Thyroid gland (tissue), 4 donors: ENCODE measurements at regions not wholly inside any gene's neighbourhood (a gene's known extent, or its start where the extent isn't known, plus 50 kb on each side); places are given as distances from the start of the nearest gene placed in this dataset.

Experiments
- DNase-seq, 2 donors: peaks; one replicate each; pipeline ENCODE4 v3.0.0-alpha.2; 2019
- H3K27ac ChIP-seq, 3 donors: fragments of 200-600 bp; sonication (generic); 1 replicate in 2 of 3; 2 replicates in 1 of 3; pipeline ENCODE4 v1.5.1; 2016 to 2019; ENCODE audit warnings: mild to moderate bottlenecking in 1 of 3, moderate library complexity in 1 of 3
- H3K27me3 ChIP-seq: fragments of 200-600 bp; sonication (generic); one replicate; pipeline ENCODE4 v1.5.1; 2019
- H3K36me3 ChIP-seq, 2 donors: fragments of 200-600 bp; sonication (generic); one replicate each; pipeline ENCODE4 v1.5.1; 2016 to 2019
- H3K4me1 ChIP-seq, 2 donors: fragments of 200-600 bp; sonication (generic); one replicate each; pipeline ENCODE4 v1.5.1; 2017 to 2019
- H3K4me3 ChIP-seq, 3 donors: fragments of 200-600 bp; sonication (generic); replicated peaks in 1 of 3; 1 replicate in 2 of 3; 2 replicates in 1 of 3; pipeline ENCODE4 v1.5.1; 2016; ENCODE audit warnings: mild to moderate bottlenecking in 1 of 3
- H3K9me3 ChIP-seq: fragments of 200-600 bp; sonication (generic); one replicate; pipeline ENCODE4 v1.5.1; 2017
- CTCF ChIP-seq, 6 experiments: fragments of 200-600 bp in 3 of 6; fragments of 450-650 bp in 3 of 6; sonication (generic) in 3 of 6; IDR thresholded peaks; one replicate each; pipeline ENCODE4 v1.5.1; 2016 to 2019; ENCODE audit warnings: antibody characterized with exemption in 6 of 6, mild to moderate bottlenecking in 2 of 6, inconsistent platforms in 1 of 6, moderate library complexity in 1 of 6
- POLR2A ChIP-seq, 2 donors: fragments of 450-650 bp; IDR thresholded peaks; one replicate each; pipeline ENCODE4 v1.6.1; 2017; ENCODE audit warnings: antibody characterized with exemption in 2 of 2, mild to moderate bottlenecking in 2 of 2, moderate library complexity in 1 of 2
- WGBS, 2 donors: methylation state at CpG; one replicate each; pipeline ENCODE4 v1.1.5; 2017; 5-methylcytosine and 5-hydroxymethylcytosine counted together
- intact Hi-C: fragments of 100-400 bp; cut with DNase I; formaldehyde crosslinking; loops from one replicate; pipeline ENCODE4 v1.15.1; 2023

DNA sequence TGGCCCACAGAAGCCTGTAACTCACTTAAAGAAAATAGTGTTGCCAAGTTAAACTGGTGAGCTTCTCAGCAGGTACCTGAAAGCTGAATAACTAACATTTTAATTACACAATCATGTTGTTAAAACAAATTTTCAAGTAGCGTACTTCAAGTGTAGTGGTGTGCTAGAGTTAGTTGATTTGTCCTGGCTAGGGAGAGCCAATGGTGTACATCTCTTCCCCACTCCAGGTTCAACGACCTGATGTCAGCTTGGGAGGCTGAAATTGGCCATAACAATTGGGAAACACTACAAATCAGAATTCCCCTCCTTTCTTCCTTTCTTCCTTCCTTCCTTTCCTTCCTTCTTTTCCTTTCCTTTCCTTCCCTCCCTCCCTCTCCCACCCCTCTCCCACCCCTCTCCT lies 295.3 kb upstream of the SLC24A2 start:
- intact Hi-C loops, result no loop called here
- peak; percentile 57 to 62 for DNase-seq
- Histone ChIP-seq H3K9me3 (no peaks in the 10 kb centered on the region), H3K27me3 (no peaks in the 10 kb centered on the region), H3K4me1 (peaks cover 6 to 7% of the 10 kb centered on the region in 2 donors), H3K4me3 (no peak overlapping the region), H3K27ac (no peak overlapping the region), H3K36me3 (no peaks in the 10 kb centered on the region)
- WGBS, 2 donors, result 19 to 25% methylated on average over 2 of the region's 2 CpGs
- TF ChIP-seq POLR2A (IDR thresholded peaks at IDR 0.05), result no peak
- no peak for TF ChIP-seq CTCF (IDR thresholded peaks at IDR 0.05)

GRCh38 chr9:20083390-20083789 lies 294.6 kb upstream of the SLC24A2 start:
- peaks cover 6 to 7% of the 10 kb centered on the region in 2 donors for H3K4me1 ChIP-seq
- no peak overlapping the region for H3K27ac ChIP-seq
- TF ChIP-seq POLR2A (IDR thresholded peaks at IDR 0.05) (no peak), CTCF (IDR thresholded peaks at IDR 0.05) (no peak)
- 76 to 90% methylated on average over 4 of the region's 4 CpGs for WGBS, 2 donors
- H3K36me3 ChIP-seq, result no peaks in the 10 kb centered on the region
- intact Hi-C loops, result no loop called here
- H3K27me3 ChIP-seq, result no peaks in the 10 kb centered on the region
- no peak for DNase-seq
- no peak overlapping the region for H3K4me3 ChIP-seq
- H3K9me3 ChIP-seq, result no peaks in the 10 kb centered on the region

DNA sequence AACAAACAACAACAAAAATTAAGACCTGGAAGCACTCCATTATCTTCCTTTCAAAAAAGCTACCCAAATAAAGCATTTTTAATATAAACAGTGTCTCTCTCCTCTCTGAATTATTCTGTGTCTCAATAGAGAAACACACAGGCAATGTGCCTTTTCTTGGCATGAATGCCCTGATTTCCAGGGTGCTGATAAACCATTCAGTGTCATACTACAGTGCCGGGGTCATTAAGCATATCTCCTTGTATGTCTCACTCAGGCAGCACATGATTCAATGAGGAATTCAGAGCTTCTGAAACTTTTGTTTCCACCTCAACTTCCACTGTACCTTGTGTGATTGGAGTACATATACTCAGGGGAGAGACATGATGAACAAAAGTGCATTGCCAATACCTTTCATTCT lies 294.0 kb upstream of the SLC24A2 start:
- no peak for TF ChIP-seq POLR2A (IDR thresholded peaks at IDR 0.05)
- no peak for TF ChIP-seq CTCF (IDR thresholded peaks at IDR 0.05)
- no peaks in the 10 kb centered on the region for H3K27me3 ChIP-seq
- no peak for DNase-seq
- no peaks in the 10 kb centered on the region for H3K36me3 ChIP-seq
- H3K9me3 ChIP-seq, result no peaks in the 10 kb centered on the region
- H3K27ac ChIP-seq, result no peak overlapping the region
- H3K4me3 ChIP-seq, result no peak overlapping the region
- H3K4me1 ChIP-seq, result peaks cover 6 to 7% of the 10 kb centered on the region in 2 donors
- WGBS, 2 donors, result 40 to 89% methylated on average over 1 of the region's 1 CpG
- intact Hi-C loops, result no loop called here

DNA sequence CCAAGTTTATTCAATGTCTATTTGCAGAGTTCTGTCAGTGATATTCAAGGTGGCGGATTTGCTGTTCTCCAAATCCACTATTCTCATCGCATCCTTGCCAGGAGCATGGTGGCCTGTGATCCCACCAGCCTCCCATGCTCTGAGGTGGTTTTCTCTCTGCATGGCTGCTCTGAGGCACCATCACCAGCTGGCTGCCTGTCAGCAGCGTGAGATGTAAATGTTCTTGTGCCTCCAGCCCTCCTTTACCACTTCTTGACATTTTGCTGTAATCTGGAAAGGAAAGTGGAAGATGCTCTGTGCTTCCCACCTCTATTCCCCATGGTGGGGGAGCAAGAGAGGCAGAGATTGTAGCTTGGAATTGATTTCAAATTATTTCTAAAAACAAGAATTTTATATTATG lies 293.6 kb upstream of the SLC24A2 start:
- intact Hi-C loops, result no loop called here
- no peak for DNase-seq
- TF ChIP-seq POLR2A (IDR thresholded peaks at IDR 0.05) (no peak), CTCF (IDR thresholded peaks at IDR 0.05) (no peak)
- Histone ChIP-seq H3K9me3 (no peaks in the 10 kb centered on the region), H3K27me3 (no peaks in the 10 kb centered on the region), H3K4me1 (peaks cover 6 to 7% of the 10 kb centered on the region in 2 donors), H3K4me3 (no peak overlapping the region), H3K36me3 (no peaks in the 10 kb centered on the region), H3K27ac (no peak overlapping the region)
- 85 to 90% methylated on average over 3 of the region's 3 CpGs for WGBS, 2 donors

DNA sequence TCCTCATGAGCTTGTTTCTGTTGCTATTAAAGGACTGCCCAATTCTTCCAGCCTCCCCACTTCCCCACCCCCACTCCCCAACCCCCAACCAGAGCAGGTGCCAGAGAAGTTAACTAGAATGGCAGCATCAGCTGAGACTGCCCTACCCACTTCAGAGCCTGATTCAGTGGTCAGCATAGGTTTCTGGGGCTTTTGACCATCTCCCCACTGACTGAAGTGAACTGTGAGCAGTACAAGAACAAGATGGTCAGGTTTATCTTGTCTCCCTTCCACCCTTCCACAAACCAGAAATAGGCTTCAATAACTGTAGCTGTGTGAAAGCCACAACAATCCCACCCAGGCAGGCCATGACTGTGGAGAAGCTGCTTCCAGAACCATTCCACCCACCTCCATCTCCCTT lies 289.4 kb upstream of the SLC24A2 start:
- no peak overlapping the region for H3K4me3 ChIP-seq
- no peaks in the 10 kb centered on the region for H3K9me3 ChIP-seq
- H3K36me3 ChIP-seq, result no peaks in the 10 kb centered on the region
- H3K4me1 ChIP-seq, result no peaks in the 10 kb centered on the region
- no peak for DNase-seq
- no peaks in the 10 kb centered on the region for H3K27me3 ChIP-seq
- intact Hi-C loops, result no loop called here
- TF ChIP-seq POLR2A (IDR thresholded peaks at IDR 0.05), result no peak
- TF ChIP-seq CTCF (IDR thresholded peaks at IDR 0.05), result no peak
- no peak overlapping the region for H3K27ac ChIP-seq
